Astrocyte of the cerebellum (primary cell): ENCODE measurements at regions not wholly inside any gene's neighbourhood (a gene's known extent, or its start where the extent isn't known, plus 50 kb on each side); places are given as distances from the start of the nearest gene placed in this dataset.

ENCODE experiments used
- DNase-seq: peaks from one replicate; pipeline ENCODE4 v3.0.0-alpha.2; 2011; ENCODE audit warnings: low read depth
- H3K4me3 ChIP-seq: 2 replicates; pipeline ENCODE4 v1.5.1; 2011; ENCODE audit warnings: mild to moderate bottlenecking, low read depth, low read length, moderate library complexity
- in situ Hi-C: cut with HindIII; loops from 2 replicates; pipeline ENCODE4 v1.10.0; 2017; ENCODE audit warnings: low sequenced_read_pairs
- TF ChIP-seq, protein P1 (sequence below): IDR thresholded peaks from 2 replicates; pipeline ENCODE4 v1.5.1; 2012; ENCODE audit warnings: low read length, low read depth, moderate library complexity, mild to moderate bottlenecking; ENCODE audit errors: missing control alignments

DNA sequence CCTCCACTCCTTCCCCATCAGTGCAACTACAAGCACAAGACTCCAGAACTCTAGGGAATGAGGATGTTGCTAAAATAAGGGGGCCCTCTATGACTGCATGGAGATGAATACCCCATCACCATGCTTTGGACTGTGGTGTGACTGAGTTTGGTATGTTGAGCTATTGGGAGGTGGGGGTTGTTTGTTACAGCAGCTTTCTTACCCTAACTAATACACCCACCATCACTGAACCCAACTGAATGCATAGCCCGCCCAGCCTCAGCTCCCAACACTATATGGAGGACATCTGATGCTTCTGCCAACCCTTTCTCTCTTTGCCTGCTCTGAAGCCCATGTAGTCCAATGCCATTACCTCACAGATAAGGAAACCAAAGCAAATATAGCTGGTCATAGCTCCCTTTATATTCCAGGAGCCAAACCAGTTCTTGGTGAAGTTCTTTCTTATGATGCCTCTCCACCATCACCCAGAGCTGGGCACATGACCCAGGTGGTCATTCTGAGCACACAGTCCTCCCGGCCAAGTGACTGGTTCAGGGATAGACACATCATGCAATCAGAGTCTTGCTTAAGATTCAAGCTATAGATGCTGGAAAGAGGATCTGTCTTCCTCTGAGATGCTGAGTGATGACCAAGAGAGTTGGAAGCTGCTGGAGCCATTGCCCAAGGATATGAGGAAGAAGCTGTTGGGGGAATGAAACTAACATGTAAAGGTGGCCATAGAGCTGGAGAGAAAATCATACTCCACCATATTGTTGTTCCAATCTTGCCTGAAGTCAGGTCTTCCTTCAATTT lies 155.6 kb upstream of the HAAO start:
- H3K4me3 ChIP-seq, result no peak overlapping the region
- no peak for DNase-seq
- in situ Hi-C loops, result no loop called here
- TF ChIP-seq, protein P1, sequence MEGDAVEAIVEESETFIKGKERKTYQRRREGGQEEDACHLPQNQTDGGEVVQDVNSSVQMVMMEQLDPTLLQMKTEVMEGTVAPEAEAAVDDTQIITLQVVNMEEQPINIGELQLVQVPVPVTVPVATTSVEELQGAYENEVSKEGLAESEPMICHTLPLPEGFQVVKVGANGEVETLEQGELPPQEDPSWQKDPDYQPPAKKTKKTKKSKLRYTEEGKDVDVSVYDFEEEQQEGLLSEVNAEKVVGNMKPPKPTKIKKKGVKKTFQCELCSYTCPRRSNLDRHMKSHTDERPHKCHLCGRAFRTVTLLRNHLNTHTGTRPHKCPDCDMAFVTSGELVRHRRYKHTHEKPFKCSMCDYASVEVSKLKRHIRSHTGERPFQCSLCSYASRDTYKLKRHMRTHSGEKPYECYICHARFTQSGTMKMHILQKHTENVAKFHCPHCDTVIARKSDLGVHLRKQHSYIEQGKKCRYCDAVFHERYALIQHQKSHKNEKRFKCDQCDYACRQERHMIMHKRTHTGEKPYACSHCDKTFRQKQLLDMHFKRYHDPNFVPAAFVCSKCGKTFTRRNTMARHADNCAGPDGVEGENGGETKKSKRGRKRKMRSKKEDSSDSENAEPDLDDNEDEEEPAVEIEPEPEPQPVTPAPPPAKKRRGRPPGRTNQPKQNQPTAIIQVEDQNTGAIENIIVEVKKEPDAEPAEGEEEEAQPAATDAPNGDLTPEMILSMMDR, result no peak

DNA sequence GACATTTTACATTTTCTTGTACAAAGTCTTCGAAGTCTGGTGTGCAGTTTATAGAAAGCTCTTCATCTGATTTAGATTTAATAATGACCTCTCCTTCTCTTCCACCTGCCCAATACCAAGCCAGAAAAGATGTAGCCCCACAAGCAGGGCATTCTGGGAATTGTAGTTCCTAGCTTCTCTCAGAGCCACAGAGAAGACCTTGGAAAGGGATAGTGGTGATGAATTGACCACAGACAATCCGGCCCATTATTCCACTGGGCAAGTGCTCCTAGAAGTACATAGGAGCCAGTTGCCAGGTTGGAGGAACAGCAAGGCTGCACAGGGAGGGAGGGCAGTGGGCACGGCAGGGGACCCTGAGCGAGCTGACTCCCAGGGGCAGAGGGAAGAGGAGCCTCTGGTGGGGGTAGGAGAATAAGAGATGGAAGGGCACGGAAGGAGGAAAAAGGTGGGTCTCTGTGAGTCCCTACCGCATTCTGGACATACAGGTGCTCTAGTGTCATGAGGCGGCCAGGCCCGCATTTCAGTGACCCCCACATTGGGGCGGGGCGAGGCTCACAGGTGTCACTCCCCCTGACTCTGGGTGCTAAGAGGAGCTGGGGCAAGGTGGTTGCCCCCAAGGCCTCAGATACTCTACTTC lies 152.5 kb upstream of the HAAO start:
- TF ChIP-seq, protein P1, result no peak
- no peak overlapping the region for H3K4me3 ChIP-seq
- DNase-seq, result no peak
- in situ Hi-C loops, result loop anchor here (5.0 kb wide), 1 partner anchor 63 kb away; no protein-coding TSS in a partner anchor

DNA sequence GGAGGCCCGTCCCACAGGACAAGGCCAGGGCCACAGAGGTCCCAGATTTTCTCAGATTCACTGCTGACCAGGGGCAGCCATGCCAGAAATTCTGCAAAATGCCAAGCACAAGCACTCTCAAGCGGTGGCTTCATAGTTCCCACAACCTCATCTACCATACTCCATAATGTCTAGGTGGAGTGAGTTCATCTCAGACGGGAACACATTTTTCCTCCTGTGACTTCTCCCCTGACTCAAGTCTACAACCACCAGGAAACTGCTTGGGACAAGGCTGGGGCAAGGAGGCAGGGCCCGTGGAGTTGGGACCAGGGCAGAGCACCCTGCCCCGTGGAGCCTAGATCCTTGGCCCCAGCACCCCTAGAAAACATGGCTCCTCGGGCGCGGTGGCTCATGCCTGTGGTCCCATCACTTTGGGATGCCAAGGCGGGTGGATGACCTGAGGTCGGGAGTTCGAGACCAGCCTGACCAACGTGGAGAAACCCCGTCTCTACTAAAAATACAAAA lies 150.7 kb upstream of the HAAO start:
- H3K4me3 ChIP-seq, result no peak overlapping the region
- DNase-seq, result no peak
- in situ Hi-C loops, result loop anchor here (5.0 kb wide), 1 partner anchor 61 kb away; no protein-coding TSS in a partner anchor
- TF ChIP-seq, protein P1, result no peak

DNA sequence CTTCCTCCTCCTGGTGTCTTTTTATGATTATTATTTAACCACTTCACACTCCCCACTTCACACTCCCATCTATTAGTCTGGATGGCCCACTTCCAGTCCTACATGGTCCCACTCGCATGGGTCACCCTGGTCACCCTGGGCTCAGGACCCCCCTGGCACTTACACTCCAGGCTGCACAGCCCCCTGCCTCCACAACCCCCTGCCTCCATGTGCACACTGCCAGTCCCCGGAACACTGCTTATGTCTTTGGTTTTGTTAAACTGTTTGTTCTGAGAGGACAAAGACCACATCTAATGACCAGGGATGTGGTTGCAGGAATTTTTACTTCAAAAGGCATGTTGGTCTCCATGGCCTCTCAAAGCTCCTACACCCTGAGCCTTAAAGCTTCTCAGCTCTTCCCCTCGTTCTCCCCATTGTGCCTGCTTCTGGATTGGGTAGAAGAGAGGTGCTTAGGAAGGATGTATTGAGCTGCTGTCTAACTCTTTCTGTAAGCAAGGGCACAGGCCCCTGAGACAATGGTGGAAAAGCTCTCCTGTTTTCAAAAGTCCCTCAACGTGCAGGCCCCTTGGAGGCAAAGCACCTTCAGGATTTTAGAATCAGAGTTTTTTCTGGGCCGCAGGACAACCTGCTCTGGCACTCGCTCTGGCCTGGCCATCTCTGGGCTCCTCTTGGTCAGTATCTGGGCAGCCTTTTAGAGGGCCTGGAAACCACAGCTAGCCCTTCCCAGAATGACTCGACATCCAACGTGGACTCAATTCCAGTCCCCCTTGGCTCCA lies 150.0 kb upstream of the HAAO start:
- no peak for DNase-seq
- in situ Hi-C loops, result loop anchor here (5.0 kb wide), 1 partner anchor 60 kb away; no protein-coding TSS in a partner anchor
- H3K4me3 ChIP-seq, result no peak overlapping the region
- TF ChIP-seq, protein P1, result no peak

DNA sequence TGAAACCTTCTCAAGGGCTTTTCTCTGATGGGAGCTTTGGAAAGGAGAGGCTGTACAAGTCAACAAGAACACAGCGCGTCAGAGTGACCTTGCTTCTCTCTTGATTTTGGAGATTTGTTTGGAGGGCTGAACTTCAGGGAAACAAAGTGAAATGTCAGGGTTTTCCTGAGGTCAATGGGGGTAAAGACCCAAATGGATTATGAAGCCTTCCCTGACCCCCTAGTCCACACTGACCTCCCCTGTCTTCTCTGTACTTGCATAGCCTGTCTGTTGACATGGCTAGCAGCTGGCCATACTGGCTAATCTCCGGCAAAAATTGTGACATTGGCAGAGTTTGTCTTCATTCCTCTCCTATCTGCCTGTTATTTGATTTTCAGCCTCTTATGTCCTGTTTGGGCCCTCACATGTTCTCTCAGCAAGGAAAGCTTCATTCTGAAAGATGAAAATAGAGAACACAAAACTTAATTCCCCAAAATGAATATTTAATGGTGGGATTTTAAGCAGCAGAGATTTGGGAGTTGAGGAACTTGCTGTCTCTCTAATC lies 149.3 kb upstream of the HAAO start:
- in situ Hi-C loops, result loop anchor here (5.0 kb wide), 1 partner anchor 59 kb away; no protein-coding TSS in a partner anchor
- no peak for DNase-seq
- TF ChIP-seq, protein P1, result no peak
- H3K4me3 ChIP-seq, result no peak overlapping the region
